CD8-positive, alpha-beta memory T cell (primary cell): ENCODE measurements at regions not wholly inside any gene's neighbourhood (a gene's known extent, or its start where the extent isn't known, plus 50 kb on each side); places are given as distances from the start of the nearest gene placed in this dataset.

Experiments used
- CTCF ChIA-PET: fragments of 350-600 bp; sonication (Branson Sonifier 250); formaldehyde crosslinking; loops from one replicate; lab custom pipeline; 2021; ENCODE audit warnings: antibody characterized with exemption; lab: Charles Lee
- POLR2A ChIA-PET: fragments of 350-600 bp; sonication (Branson Sonifier 250); formaldehyde crosslinking; loops from one replicate; lab custom pipeline; 2021; ENCODE audit warnings: antibody characterized with exemption; lab: Charles Lee
- DNase-seq, 5 donors: peaks; one replicate each; pipeline versions ENCODE4 v3.0.0 to v3.0.0-alpha.2; 2020 to 2022; ENCODE audit warnings: mixed read lengths in 1 of 5
- H3K27ac ChIP-seq: one replicate; pipeline ENCODE4 v1.7.0; 2013; ENCODE audit warnings: low read depth, mild to moderate bottlenecking, low read length, moderate library complexity
- H3K27me3 ChIP-seq: 2 replicates; pipeline ENCODE4 v1.7.0; 2013; ENCODE audit warnings: low read length, mild to moderate bottlenecking; ENCODE audit not compliant: insufficient read depth, poor library complexity, severe bottlenecking
- H3K36me3 ChIP-seq: 2 replicates; pipeline ENCODE4 v1.7.0; 2013; ENCODE audit warnings: mild to moderate bottlenecking, low read length, moderate library complexity; ENCODE audit not compliant: insufficient read depth
- H3K4me1 ChIP-seq: 2 replicates; pipeline ENCODE4 v1.7.0; 2013; ENCODE audit warnings: mild to moderate bottlenecking, low read length, moderate library complexity; ENCODE audit not compliant: insufficient read depth
- H3K4me3 ChIP-seq: 2 replicates; pipeline ENCODE4 v1.7.0; 2013; ENCODE audit warnings: mild to moderate bottlenecking, low read length
- H3K9me3 ChIP-seq: 2 replicates; pipeline ENCODE4 v1.7.0; 2013; ENCODE audit warnings: mild to moderate bottlenecking, low read length
- H3K27ac Mint-ChIP-seq, 8 donors: one replicate each; pipeline ENCODE4 v1.8.0; 2020 to 2021; ENCODE audit warnings: mixed read lengths in 8 of 8, mild to moderate bottlenecking in 6 of 8, inconsistent platforms in 3 of 8, moderate library complexity in 3 of 8
- H3K27me3 Mint-ChIP-seq, 2 donors: one replicate each; pipeline ENCODE4 v1.8.0; 2020 to 2021; ENCODE audit warnings: mixed read lengths in 2 of 2, mild to moderate bottlenecking in 1 of 2, moderate library complexity in 1 of 2
- H3K36me3 Mint-ChIP-seq, 3 donors: one replicate each; pipeline ENCODE4 v1.8.0; 2020 to 2021; ENCODE audit warnings: mixed read lengths in 3 of 3, inconsistent platforms in 1 of 3, mild to moderate bottlenecking in 1 of 3
- H3K4me1 Mint-ChIP-seq, 3 donors: one replicate each; pipeline ENCODE4 v1.8.0; 2020 to 2021; ENCODE audit warnings: mixed read lengths in 3 of 3, inconsistent platforms in 1 of 3, mild to moderate bottlenecking in 1 of 3
- H3K4me3 Mint-ChIP-seq, 7 donors: one replicate each; pipeline ENCODE4 v1.8.0; 2020 to 2021; ENCODE audit warnings: mixed read lengths in 7 of 7, mild to moderate bottlenecking in 6 of 7, moderate library complexity in 4 of 7, inconsistent platforms in 2 of 7
- H3K9me3 Mint-ChIP-seq, 5 donors: one replicate each; pipeline ENCODE4 v1.8.0; 2020 to 2022; ENCODE audit warnings: mixed read lengths in 5 of 5, mild to moderate bottlenecking in 3 of 5, moderate library complexity in 2 of 5, inconsistent platforms in 1 of 5

DNA sequence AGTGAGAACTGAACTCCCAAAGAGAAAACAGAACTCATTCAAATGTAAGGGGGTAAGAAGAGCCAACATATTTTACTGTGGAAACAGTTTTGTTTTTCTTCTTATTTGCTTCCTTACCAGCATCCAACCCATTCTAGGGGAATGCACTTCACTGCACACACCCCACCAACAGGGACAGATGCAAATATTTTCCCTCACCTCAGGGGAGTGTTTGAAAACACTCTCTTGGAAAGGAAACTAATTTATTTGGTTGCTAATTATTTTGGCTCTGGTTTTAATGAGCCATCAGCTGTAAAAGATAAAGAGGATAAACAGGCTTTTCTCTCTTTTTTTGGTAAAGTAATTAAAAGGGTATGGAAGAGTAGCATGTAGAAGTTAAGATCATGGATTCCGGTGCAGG lies 413.4 kb downstream of the MAN2A1 start:
- Histone ChIP-seq H3K4me3 (no peak overlapping the region), H3K9me3 (no peaks in the 10 kb centered on the region), H3K36me3 (no peaks in the 10 kb centered on the region), H3K27ac (no peak overlapping the region), H3K4me1 (peaks cover 22% of the 10 kb centered on the region), H3K27me3 (no peaks in the 10 kb centered on the region)
- Mint-ChIP-seq H3K4me1 (peaks cover 24 to 41% (median 26%) of the 10 kb centered on the region in 3 donors), H3K9me3 (no peaks in the 10 kb centered on the region), H3K27ac (no peak overlapping the region), H3K27me3 (peaks cover 3 to 5% of the 10 kb centered on the region in 2 donors), H3K36me3 (no peaks in the 10 kb centered on the region), H3K4me3 (no peak overlapping the region)
- no peak for DNase-seq
- CTCF ChIA-PET: no interaction called here
- POLR2A ChIA-PET: no interaction called here

- DNase-seq: no peak
- Mint-ChIP-seq H3K9me3 (no peaks in the 10 kb centered on the region), H3K4me1 (peaks cover 24 to 41% (median 26%) of the 10 kb centered on the region in 3 donors), H3K4me3 (no peak overlapping the region), H3K27me3 (peaks cover 5 to 8% of the 10 kb centered on the region in 2 donors), H3K36me3 (no peaks in the 10 kb centered on the region), H3K27ac (no peak overlapping the region)
- H3K9me3 ChIP-seq: no peaks in the 10 kb centered on the region
- H3K36me3 ChIP-seq: no peaks in the 10 kb centered on the region
- peaks cover 22% of the 10 kb centered on the region for H3K4me1 ChIP-seq
- no peaks in the 10 kb centered on the region for H3K27me3 ChIP-seq
- H3K27ac ChIP-seq: no peak overlapping the region
- CTCF ChIA-PET: no interaction called here
- POLR2A ChIA-PET: no interaction called here
- H3K4me3 ChIP-seq: no peak overlapping the region
Measured at GRCh38 chr5:110104060-110104725, 414.5 kb downstream of the MAN2A1 start.

- H3K4me1 Mint-ChIP-seq: peaks cover 24 to 41% (median 26%) of the 10 kb centered on the region in 3 donors
- no peak overlapping the region for H3K4me3 Mint-ChIP-seq
- H3K27ac Mint-ChIP-seq: peak overlapping the region in 1 of 8 donors; percentile 28
- CTCF ChIA-PET: no interaction called here
- Histone ChIP-seq H3K4me3 (no peak overlapping the region), H3K27me3 (no peaks in the 10 kb centered on the region), H3K9me3 (no peaks in the 10 kb centered on the region), H3K4me1 (peaks cover 22% of the 10 kb centered on the region), H3K36me3 (no peaks in the 10 kb centered on the region), H3K27ac (no peak overlapping the region)
- H3K36me3 Mint-ChIP-seq: no peaks in the 10 kb centered on the region
- POLR2A ChIA-PET: no interaction called here
- H3K9me3 Mint-ChIP-seq: no peaks in the 10 kb centered on the region
- DNase-seq: no peak
- H3K27me3 Mint-ChIP-seq: peaks cover 5 to 10% of the 10 kb centered on the region in 2 donors
Measured at GRCh38 chr5:110104726-110105669, 415.3 kb downstream of the MAN2A1 start.

GRCh38 chr5:110105692-110106091 lies 416.0 kb downstream of the MAN2A1 start:
- H3K36me3 ChIP-seq: no peaks in the 10 kb centered on the region
- no peaks in the 10 kb centered on the region for H3K9me3 ChIP-seq
- peaks cover 24 to 41% (median 26%) of the 10 kb centered on the region in 3 donors for H3K4me1 Mint-ChIP-seq
- CTCF ChIA-PET: no interaction called here
- peak overlapping the region in 1 of 8 donors; percentile 82 for H3K27ac Mint-ChIP-seq
- H3K4me3 Mint-ChIP-seq: peak overlapping the region in 1 of 7 donors; percentile 20
- POLR2A ChIA-PET: no interaction called here
- no peaks in the 10 kb centered on the region for H3K27me3 ChIP-seq
- H3K4me1 ChIP-seq: peaks cover 22% of the 10 kb centered on the region
- peaks cover 5 to 10% of the 10 kb centered on the region in 2 donors for H3K27me3 Mint-ChIP-seq
- H3K36me3 Mint-ChIP-seq: no peaks in the 10 kb centered on the region
- H3K27ac ChIP-seq: no peak overlapping the region
- DNase-seq: no peak
- no peaks in the 10 kb centered on the region for H3K9me3 Mint-ChIP-seq
- H3K4me3 ChIP-seq: no peak overlapping the region

DNA sequence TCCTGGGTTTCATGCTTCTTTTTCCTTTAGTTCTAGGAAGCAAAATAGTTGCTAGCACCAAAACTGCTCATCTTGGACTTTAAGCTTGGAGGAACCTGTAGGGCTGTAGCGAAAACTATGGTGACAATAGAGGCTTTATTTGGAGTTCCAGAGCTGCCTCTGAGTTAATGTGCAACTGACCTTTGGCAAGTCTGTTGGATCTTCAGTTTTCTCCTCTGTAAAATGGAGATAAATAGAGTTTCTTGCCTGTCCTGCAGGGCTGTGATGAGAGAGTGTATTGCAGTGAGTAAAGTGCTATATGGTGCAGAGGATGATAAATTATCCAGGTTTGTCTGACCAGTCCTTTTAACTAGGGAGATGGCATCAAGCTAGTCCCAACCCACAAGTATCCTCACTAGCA lies 417.0 kb downstream of the MAN2A1 start:
- no peak overlapping the region for H3K4me3 Mint-ChIP-seq
- H3K4me1 Mint-ChIP-seq: peaks cover 24 to 41% (median 26%) of the 10 kb centered on the region in 3 donors
- Histone ChIP-seq H3K4me3 (no peak overlapping the region), H3K27ac (no peak overlapping the region), H3K27me3 (no peaks in the 10 kb centered on the region), H3K4me1 (peaks cover 22% of the 10 kb centered on the region), H3K36me3 (no peaks in the 10 kb centered on the region), H3K9me3 (no peaks in the 10 kb centered on the region)
- H3K36me3 Mint-ChIP-seq: no peaks in the 10 kb centered on the region
- peaks cover 3 to 10% of the 10 kb centered on the region in 2 donors for H3K27me3 Mint-ChIP-seq
- ChIA-PET POLR2A (no interaction called here), CTCF (no interaction called here)
- peak overlapping the region in 1 of 8 donors; percentile 19 for H3K27ac Mint-ChIP-seq
- DNase-seq: no peak
- no peaks in the 10 kb centered on the region for H3K9me3 Mint-ChIP-seq

DNA sequence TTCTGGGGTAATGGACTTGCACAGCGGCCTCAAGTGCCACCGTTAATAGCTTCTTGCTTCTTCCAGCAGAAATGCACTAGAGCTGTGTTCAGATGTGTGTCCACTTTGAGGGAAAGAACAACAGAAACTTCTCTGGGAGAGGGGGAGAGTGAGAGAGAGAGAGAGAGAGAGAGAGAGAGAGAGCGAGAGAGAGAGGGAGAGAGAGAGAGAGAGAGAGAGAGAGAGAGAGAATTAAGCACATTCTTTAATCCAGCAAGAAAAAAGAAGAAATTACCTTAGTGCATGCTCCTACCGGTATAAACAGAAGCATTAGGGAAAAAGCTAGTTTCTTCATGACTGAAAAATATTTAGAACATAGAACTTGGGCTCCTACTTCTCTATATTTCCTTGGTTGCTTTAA lies 418.8 kb downstream of the MAN2A1 start:
- no peak overlapping the region for H3K27ac ChIP-seq
- Mint-ChIP-seq H3K27ac (no peak overlapping the region), H3K4me3 (no peak overlapping the region), H3K4me1 (peaks cover 24 to 37% (median 25%) of the 10 kb centered on the region in 3 donors), H3K27me3 (peaks cover 3 to 9% of the 10 kb centered on the region in 2 donors), H3K9me3 (no peaks in the 10 kb centered on the region), H3K36me3 (no peaks in the 10 kb centered on the region)
- ChIA-PET CTCF (no interaction called here), POLR2A (no interaction called here)
- no peaks in the 10 kb centered on the region for H3K36me3 ChIP-seq
- no peak overlapping the region for H3K4me3 ChIP-seq
- no peaks in the 10 kb centered on the region for H3K27me3 ChIP-seq
- no peaks in the 10 kb centered on the region for H3K9me3 ChIP-seq
- peaks cover 22% of the 10 kb centered on the region for H3K4me1 ChIP-seq
- no peak for DNase-seq

GRCh38 chr5:110109667-110110066 lies 419.9 kb downstream of the MAN2A1 start:
- H3K9me3 ChIP-seq: no peaks in the 10 kb centered on the region
- ChIA-PET CTCF (no interaction called here), POLR2A (no interaction called here)
- Mint-ChIP-seq H3K27me3 (peaks cover 3 to 7% of the 10 kb centered on the region in 2 donors), H3K27ac (no peak overlapping the region), H3K9me3 (no peaks in the 10 kb centered on the region), H3K4me3 (no peak overlapping the region), H3K4me1 (peaks cover 13 to 26% (median 15%) of the 10 kb centered on the region in 3 donors), H3K36me3 (no peaks in the 10 kb centered on the region)
- no peak for DNase-seq
- H3K4me3 ChIP-seq: no peak overlapping the region
- H3K36me3 ChIP-seq: no peaks in the 10 kb centered on the region
- H3K27ac ChIP-seq: no peak overlapping the region
- peaks cover 13% of the 10 kb centered on the region for H3K4me1 ChIP-seq
- H3K27me3 ChIP-seq: no peaks in the 10 kb centered on the region

- Mint-ChIP-seq H3K27ac (no peak overlapping the region), H3K4me3 (no peak overlapping the region), H3K27me3 (peaks cover 2 to 7% of the 10 kb centered on the region in 2 donors), H3K36me3 (no peaks in the 10 kb centered on the region), H3K9me3 (peaks cover 0 to 3% (median 0%) of the 10 kb centered on the region in 5 donors), H3K4me1 (peaks cover 3 to 4% (median 3%) of the 10 kb centered on the region in 3 donors)
- ChIA-PET POLR2A (no interaction called here), CTCF (no interaction called here)
- no peak for DNase-seq
- Histone ChIP-seq H3K4me1 (peaks cover 4% of the 10 kb centered on the region), H3K9me3 (no peaks in the 10 kb centered on the region), H3K27me3 (no peaks in the 10 kb centered on the region), H3K4me3 (no peak overlapping the region), H3K36me3 (no peaks in the 10 kb centered on the region), H3K27ac (no peak overlapping the region)
Measured at GRCh38 chr5:110112348-110112747, 422.6 kb downstream of the MAN2A1 start.
